ENCODE measurements at regions not wholly inside any gene's neighbourhood (a gene's known extent, or its start where the extent isn't known, plus 50 kb on each side); places are given as distances from the start of the nearest gene placed in this dataset.

DNA sequence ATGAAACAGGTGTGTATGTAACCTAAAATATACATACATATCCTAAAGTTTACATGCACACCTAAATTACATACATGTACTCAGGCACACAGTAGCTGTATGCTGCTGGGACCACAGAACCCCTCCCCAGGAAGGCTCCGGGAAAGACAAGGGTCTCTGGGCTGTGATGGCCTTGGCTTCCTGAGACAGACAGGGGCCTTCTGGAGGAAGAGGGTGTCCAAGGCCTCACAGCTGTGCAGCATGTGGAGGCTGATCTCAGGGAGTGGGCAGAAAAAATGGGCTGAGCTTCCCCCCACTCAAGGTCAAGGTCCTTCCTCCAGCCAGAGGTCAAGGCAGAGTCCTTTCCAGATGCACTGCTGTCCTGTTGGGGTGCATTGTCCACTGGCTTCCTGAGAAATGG, 129.1 kb upstream of the THBS2 start:
- TF ChIP-seq, protein P1, sequence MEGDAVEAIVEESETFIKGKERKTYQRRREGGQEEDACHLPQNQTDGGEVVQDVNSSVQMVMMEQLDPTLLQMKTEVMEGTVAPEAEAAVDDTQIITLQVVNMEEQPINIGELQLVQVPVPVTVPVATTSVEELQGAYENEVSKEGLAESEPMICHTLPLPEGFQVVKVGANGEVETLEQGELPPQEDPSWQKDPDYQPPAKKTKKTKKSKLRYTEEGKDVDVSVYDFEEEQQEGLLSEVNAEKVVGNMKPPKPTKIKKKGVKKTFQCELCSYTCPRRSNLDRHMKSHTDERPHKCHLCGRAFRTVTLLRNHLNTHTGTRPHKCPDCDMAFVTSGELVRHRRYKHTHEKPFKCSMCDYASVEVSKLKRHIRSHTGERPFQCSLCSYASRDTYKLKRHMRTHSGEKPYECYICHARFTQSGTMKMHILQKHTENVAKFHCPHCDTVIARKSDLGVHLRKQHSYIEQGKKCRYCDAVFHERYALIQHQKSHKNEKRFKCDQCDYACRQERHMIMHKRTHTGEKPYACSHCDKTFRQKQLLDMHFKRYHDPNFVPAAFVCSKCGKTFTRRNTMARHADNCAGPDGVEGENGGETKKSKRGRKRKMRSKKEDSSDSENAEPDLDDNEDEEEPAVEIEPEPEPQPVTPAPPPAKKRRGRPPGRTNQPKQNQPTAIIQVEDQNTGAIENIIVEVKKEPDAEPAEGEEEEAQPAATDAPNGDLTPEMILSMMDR (IDR thresholded peaks at IDR 0.05) = no peak
- TF ChIP-seq POLR2A (IDR thresholded peaks at IDR 0.05) (no peak), POLR2AphosphoS5 (IDR thresholded peaks at IDR 0.05) (no peak)

Data from prostate gland (tissue), 2 donors.